ENCODE measurements at regions not wholly inside any gene's neighbourhood (a gene's known extent, or its start where the extent isn't known, plus 50 kb on each side); places are given as distances from the start of the nearest gene placed in this dataset.
"Not testable (repeated sequence)": the region's sequence is repeated elsewhere in the genome, so short reads cannot be mapped to it uniquely, and the experiment has no call there.

GRCh38 chr2:47652061-47652690 is 81.4 kb upstream of the KCNK12 start:
- DNase-seq = no peak

GRCh38 chr2:47651296-47651695 is 80.5 kb upstream of the KCNK12 start:
- DNase-seq = no peak

GRCh38 chr2:47650001-47650535 is 79.3 kb upstream of the KCNK12 start:
- no peak for DNase-seq

- no peak for DNase-seq
These were observed 74.5 kb upstream of the KCNK12 start for GRCh38 chr2:47645246-47645645.

GRCh38 chr2:47644351-47644750 is 73.6 kb upstream of the KCNK12 start:
- no peak for DNase-seq

- DNase-seq = no peak
These were observed 70.6 kb upstream of the KCNK12 start for GRCh38 chr2:47641366-47641765.

- no peak for DNase-seq
These were observed 69.6 kb upstream of the KCNK12 start for GRCh38 chr2:47640356-47640755.

- no peak for DNase-seq
These were observed 68.7 kb upstream of the KCNK12 start for GRCh38 chr2:47639467-47639866.

GRCh38 chr2:47638430-47638829 is 67.6 kb upstream of the KCNK12 start:
- DNase-seq = no peak

- no peak for DNase-seq
These were observed 65.9 kb upstream of the KCNK12 start for GRCh38 chr2:47636596-47637264.

- no peak for DNase-seq
These were observed 65.4 kb upstream of the KCNK12 start for GRCh38 chr2:47636176-47636575.

GRCh38 chr2:47632754-47633153 is 62.0 kb upstream of the KCNK12 start:
- no peak for DNase-seq

- DNase-seq = no peak
These were observed 61.1 kb upstream of the KCNK12 start for GRCh38 chr2:47631792-47632398.

- no peak for DNase-seq
These were observed 60.5 kb upstream of the KCNK12 start for GRCh38 chr2:47631306-47631705.

- DNase-seq = no peak
These were observed 59.0 kb upstream of the KCNK12 start for GRCh38 chr2:47629501-47630460.

GRCh38 chr2:47628904-47629303 is 58.1 kb upstream of the KCNK12 start:
- no peak for DNase-seq

- DNase-seq = no peak
These were observed 55.9 kb upstream of the KCNK12 start for GRCh38 chr2:47626664-47627063.

- not testable (repeated sequence) for DNase-seq
These were observed 52.4 kb upstream of the KCNK12 start for GRCh38 chr2:47623140-47623539.

- DNase-seq = no peak
These were observed 50.1 kb upstream of the KCNK12 start for GRCh38 chr2:47620770-47621437.
